Astrocyte (in vitro differentiated cells and primary cell): ENCODE measurements at regions not wholly inside any gene's neighbourhood (a gene's known extent, or its start where the extent isn't known, plus 50 kb on each side); places are given as distances from the start of the nearest gene placed in this dataset.

Source experiments
- EZH2 ChIP-seq: IDR thresholded peaks from 2 replicates; pipeline ENCODE4 v1.6.1; 2012; ENCODE audit warnings: mild to moderate bottlenecking, low read length, inconsistent platforms; ENCODE audit not compliant: insufficient read depth
- TF ChIP-seq, protein P1 (sequence below): IDR thresholded peaks from 2 replicates; pipeline ENCODE4 v1.5.1; 2011; ENCODE audit warnings: low read depth, mild to moderate bottlenecking, inconsistent platforms, low read length, moderate library complexity; ENCODE audit not compliant: insufficient read depth

DNA sequence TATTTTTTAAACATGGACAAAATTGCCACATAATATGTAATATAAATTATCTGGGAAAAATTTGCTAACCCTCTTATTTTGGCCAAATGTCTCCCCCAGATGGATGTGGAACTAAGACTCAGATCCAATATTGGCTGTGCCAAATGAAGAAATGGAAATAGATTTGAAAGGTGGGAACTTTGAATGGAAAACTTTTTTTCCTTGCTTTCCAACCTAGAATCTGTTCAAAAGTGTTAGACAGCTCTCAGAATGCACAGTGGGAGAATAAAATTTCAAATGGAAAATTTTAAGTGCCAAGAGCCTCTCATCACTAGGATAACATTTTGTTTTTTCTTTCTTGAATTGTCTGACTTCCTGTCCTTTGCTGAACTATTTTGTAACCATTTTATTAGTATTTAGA, 142.6 kb upstream of the GAS1 start:
- TF ChIP-seq, protein P1, sequence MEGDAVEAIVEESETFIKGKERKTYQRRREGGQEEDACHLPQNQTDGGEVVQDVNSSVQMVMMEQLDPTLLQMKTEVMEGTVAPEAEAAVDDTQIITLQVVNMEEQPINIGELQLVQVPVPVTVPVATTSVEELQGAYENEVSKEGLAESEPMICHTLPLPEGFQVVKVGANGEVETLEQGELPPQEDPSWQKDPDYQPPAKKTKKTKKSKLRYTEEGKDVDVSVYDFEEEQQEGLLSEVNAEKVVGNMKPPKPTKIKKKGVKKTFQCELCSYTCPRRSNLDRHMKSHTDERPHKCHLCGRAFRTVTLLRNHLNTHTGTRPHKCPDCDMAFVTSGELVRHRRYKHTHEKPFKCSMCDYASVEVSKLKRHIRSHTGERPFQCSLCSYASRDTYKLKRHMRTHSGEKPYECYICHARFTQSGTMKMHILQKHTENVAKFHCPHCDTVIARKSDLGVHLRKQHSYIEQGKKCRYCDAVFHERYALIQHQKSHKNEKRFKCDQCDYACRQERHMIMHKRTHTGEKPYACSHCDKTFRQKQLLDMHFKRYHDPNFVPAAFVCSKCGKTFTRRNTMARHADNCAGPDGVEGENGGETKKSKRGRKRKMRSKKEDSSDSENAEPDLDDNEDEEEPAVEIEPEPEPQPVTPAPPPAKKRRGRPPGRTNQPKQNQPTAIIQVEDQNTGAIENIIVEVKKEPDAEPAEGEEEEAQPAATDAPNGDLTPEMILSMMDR, result no peak
- TF ChIP-seq EZH2, result no peak
